K562 (cell line): ENCODE measurements at regions not wholly inside any gene's neighbourhood (a gene's known extent, or its start where the extent isn't known, plus 50 kb on each side); places are given as distances from the start of the nearest gene placed in this dataset.

ENCODE experiments used
- ATAC-seq: fragments of 200-7000 bp; cut with Tn5 transposase; 3 replicates; pipeline ENCODE4 v1.9.1; 2020; ENCODE audit warnings: moderate library complexity
- BruUV-seq: library from RNA; stranded (reverse); fragments of 400-500 nt; replicated peaks from 2 replicates; lab custom pipeline; 2021; lab: Mats Ljungman, UMichigan
- CTCF ChIA-PET: fragments of 300-600 bp; formaldehyde crosslinking; extraction: SDS; loops from one replicate; lab custom pipeline; 2021; ENCODE audit warnings: low intra/inter-chr PET ratio; lab: Yijun Ruan, JAX
- POLR2A ChIA-PET: fragments of 300-600, 350-650 bp; sonication (Branson Sonifier 250); formaldehyde crosslinking; extraction: SDS; loops from one replicate; lab custom pipeline; 2021; ENCODE audit warnings: antibody characterized with exemption, inconsistent platforms; lab: Yijun Ruan, JAX
- DNase-seq, 4 experiments: peaks; one replicate each; pipeline versions ENCODE4 v3.0.0 to v3.0.0-alpha.2; 2011 to 2018; ENCODE audit warnings: low spot score in 3 of 4, mixed read lengths in 3 of 4; ENCODE audit errors: extremely low read depth in 1 of 4
- FAIRE-seq: peaks from 2 replicates; lab custom pipeline; 2011; peaks lifted over from hg19 to GRCh38; lab: Jason Lieb, UNC
- H2AFZ ChIP-seq: 2 replicates; pipeline ENCODE4 v1.6.0; 2011; ENCODE audit warnings: low read depth, low read length, control low read depth, inconsistent platforms
- H3K27ac ChIP-seq: fragments of 200-600 bp; 3 replicates; pipeline ENCODE4 v1.8.0; 2011; ENCODE audit warnings: low read depth, mild to moderate bottlenecking, control low read depth, inconsistent platforms, low read length, moderate library complexity, mixed read lengths; ENCODE audit errors: extremely low read depth
- H3K27me3 ChIP-seq, 2 experiments: fragments of 300-600 bp in 1 of 2; 2 replicates in 1 of 2; 3 replicates in 1 of 2; pipeline versions ENCODE4 v1.6.0 to v1.8.0; 2011; ENCODE audit warnings: inconsistent platforms in 2 of 2, low read length in 2 of 2, mild to moderate bottlenecking in 1 of 2, mixed read lengths in 1 of 2, moderate library complexity in 1 of 2; ENCODE audit not compliant: control insufficient read depth in 2 of 2, insufficient read depth in 2 of 2
- H3K36me3 ChIP-seq: fragments of 300-600 bp; 3 replicates; pipeline ENCODE4 v1.8.0; 2011; ENCODE audit warnings: mild to moderate bottlenecking, low read length, inconsistent platforms; ENCODE audit not compliant: control insufficient read depth, insufficient read depth
- H3K4me1 ChIP-seq, 2 experiments: fragments of 200-600 bp in 1 of 2; replicated peaks in 1 of 2; 2 replicates in 1 of 2; 3 replicates in 1 of 2; pipeline versions ENCODE4 v1.5.1 to v1.8.0; 2011; ENCODE audit warnings: inconsistent platforms in 2 of 2, low read length in 2 of 2, mild to moderate bottlenecking in 1 of 2, mixed read lengths in 1 of 2, moderate library complexity in 1 of 2; ENCODE audit not compliant: control insufficient read depth in 2 of 2, insufficient read depth in 2 of 2
- H3K4me2 ChIP-seq: 2 replicates; pipeline ENCODE4 v1.6.1; 2011; ENCODE audit warnings: low read length, control low read depth, inconsistent platforms, mixed read lengths; ENCODE audit not compliant: insufficient read depth
- H3K4me3 ChIP-seq: fragments of 200-600 bp; sonication (generic), shearing (Covaris generic); 2 replicates; pipeline ENCODE4 v1.5.1; 2016; ENCODE audit warnings: control low read depth, inconsistent platforms
- H3K79me2 ChIP-seq: fragments of 200-600 bp; 3 replicates; pipeline ENCODE4 v1.8.0; 2011; ENCODE audit warnings: low read length, inconsistent platforms; ENCODE audit not compliant: control insufficient read depth, insufficient read depth
- H3K9ac ChIP-seq, 2 experiments: 2 replicates each; pipeline versions ENCODE4 v1.6.0 to v1.6.1; 2011; ENCODE audit warnings: low read depth in 2 of 2, low read length in 2 of 2, control low read depth in 1 of 2, inconsistent platforms in 1 of 2, mild to moderate bottlenecking in 1 of 2, mixed read lengths in 1 of 2; ENCODE audit not compliant: insufficient read depth in 1 of 2
- H3K9me1 ChIP-seq: one replicate; pipeline ENCODE4 v1.6.0; 2011; ENCODE audit warnings: inconsistent platforms, mild to moderate bottlenecking, low read length, moderate library complexity; ENCODE audit not compliant: control insufficient read depth, insufficient read depth
- H3K9me3 ChIP-seq: replicated peaks from 2 replicates; pipeline ENCODE4 v1.5.1; 2011; ENCODE audit warnings: low read depth, low read length, inconsistent platforms; ENCODE audit not compliant: control insufficient read depth, insufficient read depth
- H4K20me1 ChIP-seq: replicated peaks from 2 replicates; pipeline ENCODE4 v1.6.1; 2011; ENCODE audit warnings: low read length, inconsistent platforms, mixed read lengths; ENCODE audit not compliant: control insufficient read depth, insufficient read depth
- GABPA ChIP-seq: fragments of 200-800 bp; sonication (Bioruptor generic); conservative IDR thresholded peaks from 2 replicates; pipeline ENCODE4 v1.6.1; 2016; ENCODE audit warnings: low read depth, missing genetic modification characterization, missing compliant biosample characterization
- HNRNPH1 ChIP-seq: fragments of 200-400 bp; formaldehyde crosslinking; optimal IDR thresholded peaks from 2 replicates; pipeline ENCODE3; 2017; ENCODE audit warnings: low read depth, mild to moderate bottlenecking, low read length, moderate library complexity
- PHF21A ChIP-seq: fragments of 450-650 bp; IDR thresholded peaks from 2 replicates; pipeline ENCODE4 v1.6.1; 2017; ENCODE audit warnings: low read depth, borderline replicate concordance
- POLR2B ChIP-seq: fragments of 450-650 bp; IDR thresholded peaks from 2 replicates; pipeline ENCODE4 v1.6.1; 2018; ENCODE audit warnings: low read depth; ENCODE audit not compliant: partially characterized antibody
- SMARCC2 ChIP-seq: fragments of 450-650 bp; IDR thresholded peaks from 2 replicates; pipeline ENCODE4 v1.6.1; 2017; ENCODE audit warnings: antibody characterized with exemption, moderate library complexity, mild to moderate bottlenecking, low read depth
- SRSF1 ChIP-seq: fragments of 200-400 bp; formaldehyde crosslinking; IDR thresholded peaks from 2 replicates; pipeline ENCODE4 v1.6.1; 2017; ENCODE audit warnings: mild to moderate bottlenecking, low read depth, low read length, moderate library complexity
- TCFL5 ChIP-seq: fragments of 250-450 bp; sonication (Bioruptor Pico); conservative IDR thresholded peaks from 2 replicates; pipeline ENCODE4 v1.6.1; 2021; ENCODE audit warnings: mild to moderate bottlenecking, moderate library complexity, matching md5 sums
- TEAD2 ChIP-seq: fragments of 450-650 bp; IDR thresholded peaks from 2 replicates; pipeline ENCODE4 v1.6.1; 2016; ENCODE audit warnings: missing genetic modification characterization, control low read depth, missing compliant biosample characterization
- ZNF232 ChIP-seq: sonication (generic); formaldehyde crosslinking; IDR thresholded peaks from 2 replicates; pipeline ENCODE4 v1.8.0; 2022; ENCODE audit warnings: mild to moderate bottlenecking, missing genetic modification reagents
- ZNF583 ChIP-seq: fragments of 250-450 bp; sonication (Bioruptor Pico); IDR thresholded peaks from 2 replicates; pipeline ENCODE4 v1.4.0; 2020
- WGBS: fragments of 100-300 bp; shearing (Covaris generic); methylation state at CpG from one replicate; pipeline ENCODE4 v1.1.6; 2016; ENCODE audit warnings: low coverage, mixed read lengths; ENCODE audit not compliant: insufficient coverage; ENCODE audit errors: missing lambda C conversion rate; 5-methylcytosine and 5-hydroxymethylcytosine counted together
- in situ Hi-C: fragments of 300-500 bp; cut with MboI; formaldehyde crosslinking; loops from 4 replicates; pipeline ENCODE4 v1.15.0; 2018; ENCODE audit warnings: inconsistent platforms, mixed read lengths
- intact Hi-C: fragments of 100-400 bp; cut with micrococcal nuclease; formaldehyde crosslinking; loops from 2 replicates; pipeline ENCODE4 v1.14.2; 2022
- TF ChIP-seq, protein P1 (sequence below): sonication (generic); IDR thresholded peaks from 2 replicates; pipeline ENCODE4 v1.6.1; 2016
- TF ChIP-seq, protein P2 (sequence below): fragments of 450-650 bp; IDR thresholded peaks from 2 replicates; pipeline ENCODE4 v1.6.1; 2016; ENCODE audit warnings: mild to moderate bottlenecking, moderate library complexity

DNA sequence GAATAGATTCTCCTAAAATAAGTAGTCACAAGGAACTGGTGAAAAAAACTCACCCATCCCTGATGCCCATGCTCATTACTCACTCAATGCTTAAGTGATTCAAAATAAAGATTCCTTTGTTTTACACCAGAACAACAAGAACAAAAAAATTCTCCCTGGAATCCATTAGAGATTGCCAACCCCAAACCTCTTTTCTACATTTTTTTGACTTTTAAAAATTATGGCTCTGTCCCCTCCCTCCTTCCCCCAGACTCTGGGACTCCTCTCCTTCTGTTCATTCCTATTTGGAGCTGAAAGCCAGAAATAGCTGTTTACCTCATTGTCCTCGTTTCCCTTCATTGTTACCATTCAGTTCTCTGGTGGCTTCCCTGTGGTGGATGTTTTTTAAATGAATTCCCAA lies 63.2 kb upstream of the FHIP2A start:
- Histone ChIP-seq H3K27ac (no peak overlapping the region), H3K79me2 (no peaks in the 10 kb centered on the region), H3K9ac (no peak overlapping the region), H3K9me1 (no peaks in the 10 kb centered on the region), H3K27me3 (no peaks in the 10 kb centered on the region; a peak in 1 of 5 replicates), H3K4me1 (no peaks in the 10 kb centered on the region), H3K4me3 (no peak overlapping the region), H3K4me2 (no peak overlapping the region), H3K9me3 (no peaks in the 10 kb centered on the region), H3K36me3 (no peaks in the 10 kb centered on the region), H4K20me1 (no peaks in the 10 kb centered on the region), H2AFZ (no peak overlapping the region)
- DNase-seq (no peak), ATAC-seq (no peak), FAIRE-seq (no peak)
- ChIA-PET POLR2A (no interaction called here), CTCF (no interaction called here)
- in situ Hi-C loops, result no loop called here
- intact Hi-C loops, result no loop called here
- no TSS peak for BruUV-seq
- WGBS, result 0% methylated on average over 1 of the region's 1 CpG
- TF ChIP-seq TCFL5 (no peak), PHF21A (no peak), POLR2B (no peak), HNRNPH1 (no peak), GABPA (tag) (no peak), ZNF583 (CRISPR knock-in tag) (no peak), SMARCC2 (no peak), SRSF1 (no peak), TEAD2 (tag) (no peak), ZNF232 (CRISPR knock-in tag) (no peak)
- TF ChIP-seq, protein P1, sequence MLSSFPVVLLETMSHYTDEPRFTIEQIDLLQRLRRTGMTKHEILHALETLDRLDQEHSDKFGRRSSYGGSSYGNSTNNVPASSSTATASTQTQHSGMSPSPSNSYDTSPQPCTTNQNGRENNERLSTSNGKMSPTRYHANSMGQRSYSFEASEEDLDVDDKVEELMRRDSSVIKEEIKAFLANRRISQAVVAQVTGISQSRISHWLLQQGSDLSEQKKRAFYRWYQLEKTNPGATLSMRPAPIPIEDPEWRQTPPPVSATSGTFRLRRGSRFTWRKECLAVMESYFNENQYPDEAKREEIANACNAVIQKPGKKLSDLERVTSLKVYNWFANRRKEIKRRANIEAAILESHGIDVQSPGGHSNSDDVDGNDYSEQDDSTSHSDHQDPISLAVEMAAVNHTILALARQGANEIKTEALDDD, result no peak
- TF ChIP-seq, protein P2, sequence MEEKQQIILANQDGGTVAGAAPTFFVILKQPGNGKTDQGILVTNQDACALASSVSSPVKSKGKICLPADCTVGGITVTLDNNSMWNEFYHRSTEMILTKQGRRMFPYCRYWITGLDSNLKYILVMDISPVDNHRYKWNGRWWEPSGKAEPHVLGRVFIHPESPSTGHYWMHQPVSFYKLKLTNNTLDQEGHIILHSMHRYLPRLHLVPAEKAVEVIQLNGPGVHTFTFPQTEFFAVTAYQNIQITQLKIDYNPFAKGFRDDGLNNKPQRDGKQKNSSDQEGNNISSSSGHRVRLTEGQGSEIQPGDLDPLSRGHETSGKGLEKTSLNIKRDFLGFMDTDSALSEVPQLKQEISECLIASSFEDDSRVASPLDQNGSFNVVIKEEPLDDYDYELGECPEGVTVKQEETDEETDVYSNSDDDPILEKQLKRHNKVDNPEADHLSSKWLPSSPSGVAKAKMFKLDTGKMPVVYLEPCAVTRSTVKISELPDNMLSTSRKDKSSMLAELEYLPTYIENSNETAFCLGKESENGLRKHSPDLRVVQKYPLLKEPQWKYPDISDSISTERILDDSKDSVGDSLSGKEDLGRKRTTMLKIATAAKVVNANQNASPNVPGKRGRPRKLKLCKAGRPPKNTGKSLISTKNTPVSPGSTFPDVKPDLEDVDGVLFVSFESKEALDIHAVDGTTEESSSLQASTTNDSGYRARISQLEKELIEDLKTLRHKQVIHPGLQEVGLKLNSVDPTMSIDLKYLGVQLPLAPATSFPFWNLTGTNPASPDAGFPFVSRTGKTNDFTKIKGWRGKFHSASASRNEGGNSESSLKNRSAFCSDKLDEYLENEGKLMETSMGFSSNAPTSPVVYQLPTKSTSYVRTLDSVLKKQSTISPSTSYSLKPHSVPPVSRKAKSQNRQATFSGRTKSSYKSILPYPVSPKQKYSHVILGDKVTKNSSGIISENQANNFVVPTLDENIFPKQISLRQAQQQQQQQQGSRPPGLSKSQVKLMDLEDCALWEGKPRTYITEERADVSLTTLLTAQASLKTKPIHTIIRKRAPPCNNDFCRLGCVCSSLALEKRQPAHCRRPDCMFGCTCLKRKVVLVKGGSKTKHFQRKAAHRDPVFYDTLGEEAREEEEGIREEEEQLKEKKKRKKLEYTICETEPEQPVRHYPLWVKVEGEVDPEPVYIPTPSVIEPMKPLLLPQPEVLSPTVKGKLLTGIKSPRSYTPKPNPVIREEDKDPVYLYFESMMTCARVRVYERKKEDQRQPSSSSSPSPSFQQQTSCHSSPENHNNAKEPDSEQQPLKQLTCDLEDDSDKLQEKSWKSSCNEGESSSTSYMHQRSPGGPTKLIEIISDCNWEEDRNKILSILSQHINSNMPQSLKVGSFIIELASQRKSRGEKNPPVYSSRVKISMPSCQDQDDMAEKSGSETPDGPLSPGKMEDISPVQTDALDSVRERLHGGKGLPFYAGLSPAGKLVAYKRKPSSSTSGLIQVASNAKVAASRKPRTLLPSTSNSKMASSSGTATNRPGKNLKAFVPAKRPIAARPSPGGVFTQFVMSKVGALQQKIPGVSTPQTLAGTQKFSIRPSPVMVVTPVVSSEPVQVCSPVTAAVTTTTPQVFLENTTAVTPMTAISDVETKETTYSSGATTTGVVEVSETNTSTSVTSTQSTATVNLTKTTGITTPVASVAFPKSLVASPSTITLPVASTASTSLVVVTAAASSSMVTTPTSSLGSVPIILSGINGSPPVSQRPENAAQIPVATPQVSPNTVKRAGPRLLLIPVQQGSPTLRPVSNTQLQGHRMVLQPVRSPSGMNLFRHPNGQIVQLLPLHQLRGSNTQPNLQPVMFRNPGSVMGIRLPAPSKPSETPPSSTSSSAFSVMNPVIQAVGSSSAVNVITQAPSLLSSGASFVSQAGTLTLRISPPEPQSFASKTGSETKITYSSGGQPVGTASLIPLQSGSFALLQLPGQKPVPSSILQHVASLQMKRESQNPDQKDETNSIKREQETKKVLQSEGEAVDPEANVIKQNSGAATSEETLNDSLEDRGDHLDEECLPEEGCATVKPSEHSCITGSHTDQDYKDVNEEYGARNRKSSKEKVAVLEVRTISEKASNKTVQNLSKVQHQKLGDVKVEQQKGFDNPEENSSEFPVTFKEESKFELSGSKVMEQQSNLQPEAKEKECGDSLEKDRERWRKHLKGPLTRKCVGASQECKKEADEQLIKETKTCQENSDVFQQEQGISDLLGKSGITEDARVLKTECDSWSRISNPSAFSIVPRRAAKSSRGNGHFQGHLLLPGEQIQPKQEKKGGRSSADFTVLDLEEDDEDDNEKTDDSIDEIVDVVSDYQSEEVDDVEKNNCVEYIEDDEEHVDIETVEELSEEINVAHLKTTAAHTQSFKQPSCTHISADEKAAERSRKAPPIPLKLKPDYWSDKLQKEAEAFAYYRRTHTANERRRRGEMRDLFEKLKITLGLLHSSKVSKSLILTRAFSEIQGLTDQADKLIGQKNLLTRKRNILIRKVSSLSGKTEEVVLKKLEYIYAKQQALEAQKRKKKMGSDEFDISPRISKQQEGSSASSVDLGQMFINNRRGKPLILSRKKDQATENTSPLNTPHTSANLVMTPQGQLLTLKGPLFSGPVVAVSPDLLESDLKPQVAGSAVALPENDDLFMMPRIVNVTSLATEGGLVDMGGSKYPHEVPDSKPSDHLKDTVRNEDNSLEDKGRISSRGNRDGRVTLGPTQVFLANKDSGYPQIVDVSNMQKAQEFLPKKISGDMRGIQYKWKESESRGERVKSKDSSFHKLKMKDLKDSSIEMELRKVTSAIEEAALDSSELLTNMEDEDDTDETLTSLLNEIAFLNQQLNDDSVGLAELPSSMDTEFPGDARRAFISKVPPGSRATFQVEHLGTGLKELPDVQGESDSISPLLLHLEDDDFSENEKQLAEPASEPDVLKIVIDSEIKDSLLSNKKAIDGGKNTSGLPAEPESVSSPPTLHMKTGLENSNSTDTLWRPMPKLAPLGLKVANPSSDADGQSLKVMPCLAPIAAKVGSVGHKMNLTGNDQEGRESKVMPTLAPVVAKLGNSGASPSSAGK, result no peak
